ENCODE measurements at regions not wholly inside any gene's neighbourhood (a gene's known extent, or its start where the extent isn't known, plus 50 kb on each side); places are given as distances from the start of the nearest gene placed in this dataset.

DNA sequence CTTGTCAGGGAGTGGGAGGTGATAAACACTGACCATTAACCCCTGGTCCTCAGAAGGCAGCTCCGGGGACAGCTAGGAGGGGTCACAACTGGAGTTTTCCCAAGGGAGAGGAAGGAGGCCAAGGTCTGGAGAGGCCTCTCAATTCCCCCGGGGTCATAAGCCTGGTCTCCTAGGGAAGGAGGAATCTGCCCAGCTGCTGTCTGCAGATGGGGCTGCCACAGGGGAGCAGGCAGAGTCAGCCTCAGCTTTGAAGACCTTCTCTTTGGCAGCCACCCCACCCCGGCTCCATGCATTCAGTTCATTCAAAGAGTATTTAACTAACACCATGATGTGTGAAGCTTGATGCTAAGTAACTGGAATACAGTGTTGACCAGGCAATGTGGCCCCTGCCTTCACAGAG is 74.6 kb upstream of the HSPA9 start:
- TF ChIP-seq, protein P1, sequence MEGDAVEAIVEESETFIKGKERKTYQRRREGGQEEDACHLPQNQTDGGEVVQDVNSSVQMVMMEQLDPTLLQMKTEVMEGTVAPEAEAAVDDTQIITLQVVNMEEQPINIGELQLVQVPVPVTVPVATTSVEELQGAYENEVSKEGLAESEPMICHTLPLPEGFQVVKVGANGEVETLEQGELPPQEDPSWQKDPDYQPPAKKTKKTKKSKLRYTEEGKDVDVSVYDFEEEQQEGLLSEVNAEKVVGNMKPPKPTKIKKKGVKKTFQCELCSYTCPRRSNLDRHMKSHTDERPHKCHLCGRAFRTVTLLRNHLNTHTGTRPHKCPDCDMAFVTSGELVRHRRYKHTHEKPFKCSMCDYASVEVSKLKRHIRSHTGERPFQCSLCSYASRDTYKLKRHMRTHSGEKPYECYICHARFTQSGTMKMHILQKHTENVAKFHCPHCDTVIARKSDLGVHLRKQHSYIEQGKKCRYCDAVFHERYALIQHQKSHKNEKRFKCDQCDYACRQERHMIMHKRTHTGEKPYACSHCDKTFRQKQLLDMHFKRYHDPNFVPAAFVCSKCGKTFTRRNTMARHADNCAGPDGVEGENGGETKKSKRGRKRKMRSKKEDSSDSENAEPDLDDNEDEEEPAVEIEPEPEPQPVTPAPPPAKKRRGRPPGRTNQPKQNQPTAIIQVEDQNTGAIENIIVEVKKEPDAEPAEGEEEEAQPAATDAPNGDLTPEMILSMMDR (IDR thresholded peaks at IDR 0.05): no peak
- H3K4me1 ChIP-seq (ENCODE audit: low read depth): peaks cover 2% of the 10 kb centered on the region
- DNase-seq (no peak), ATAC-seq (no peak)
- no peaks in the 10 kb centered on the region for H3K36me3 ChIP-seq (ENCODE audit: low read depth)
- intact Hi-C loops (cut with DNase I, micrococcal nuclease): no loop called here
- H3K9me3 ChIP-seq: no peaks in the 10 kb centered on the region
- no peak overlapping the region for H3K4me3 ChIP-seq

DNA sequence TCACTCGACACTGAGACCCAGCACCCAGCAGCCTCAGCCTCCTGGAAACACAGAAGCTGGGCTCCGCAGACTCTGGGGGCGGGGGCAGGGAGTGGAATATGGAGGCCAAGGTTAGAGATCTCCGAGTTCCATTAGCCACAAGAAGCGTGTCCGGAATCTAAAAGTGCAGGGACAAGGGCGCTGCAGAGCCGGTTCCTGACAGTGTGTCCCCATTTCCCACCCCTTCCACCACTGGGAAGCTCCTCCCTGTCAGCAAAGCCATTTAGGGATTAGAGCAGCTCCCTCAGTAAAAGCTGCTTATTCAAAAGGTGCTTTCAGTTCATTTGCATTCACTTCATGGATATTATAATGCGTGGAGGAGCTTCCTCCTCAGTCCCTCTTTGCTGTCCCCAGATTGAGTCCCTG is 74.1 kb upstream of the HSPA9 start:
- no peak for DNase-seq
- Histone ChIP-seq H3K4me1 (ENCODE audit: low read depth) (peaks cover 2% of the 10 kb centered on the region), H3K4me3 (no peak overlapping the region), H3K9me3 (no peaks in the 10 kb centered on the region), H3K36me3 (ENCODE audit: low read depth) (no peaks in the 10 kb centered on the region)
- no peak for ATAC-seq
- intact Hi-C loops (cut with DNase I, micrococcal nuclease): no loop called here
- TF ChIP-seq, protein P1 (IDR thresholded peaks at IDR 0.05): no peak

- ATAC-seq (no peak), DNase-seq (no peak)
- intact Hi-C loops (cut with DNase I, micrococcal nuclease): no loop called here
- Histone ChIP-seq H3K9me3 (no peaks in the 10 kb centered on the region), H3K36me3 (ENCODE audit: low read depth) (no peaks in the 10 kb centered on the region), H3K4me3 (no peak overlapping the region), H3K4me1 (ENCODE audit: low read depth) (no peaks in the 10 kb centered on the region)
- TF ChIP-seq, protein P1 (IDR thresholded peaks at IDR 0.05): no peak
These were observed 73.6 kb upstream of the HSPA9 start for GRCh38 chr5:138648841-138649240.

- TF ChIP-seq, protein P1 (IDR thresholded peaks at IDR 0.05): no peak
- ATAC-seq: no peak
These were observed 72.7 kb upstream of the HSPA9 start for GRCh38 chr5:138647794-138648410.

DNA sequence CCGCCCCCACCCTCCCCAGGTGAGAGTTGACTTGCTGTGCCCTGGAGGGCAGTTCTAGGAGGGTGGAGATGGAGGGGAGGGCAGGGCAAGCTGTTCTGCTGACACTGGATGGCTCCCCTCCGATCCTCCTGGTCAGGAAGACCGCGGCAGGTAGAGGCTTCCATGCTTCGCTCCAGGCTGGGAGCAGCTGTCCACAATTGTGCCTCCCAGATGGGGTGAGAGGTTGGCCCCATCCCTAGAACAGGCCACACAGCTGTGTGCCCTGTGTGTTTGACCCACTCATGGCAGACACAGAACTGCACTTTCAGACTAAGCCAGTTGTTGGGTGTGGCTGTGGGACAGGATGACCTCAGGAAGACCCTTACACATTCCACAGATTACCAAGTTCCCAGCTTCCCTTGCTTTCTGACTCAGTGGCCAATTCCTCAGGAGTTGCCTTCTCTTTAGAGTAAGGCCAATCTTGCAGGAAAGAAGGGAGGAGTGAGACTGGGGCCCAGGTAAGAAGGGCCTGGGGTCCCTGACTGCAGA is 72.1 kb upstream of the HSPA9 start:
- ATAC-seq (no peak), DNase-seq (no peak)
- no peaks in the 10 kb centered on the region for H3K4me1 ChIP-seq (ENCODE audit: low read depth)
- no peaks in the 10 kb centered on the region for H3K36me3 ChIP-seq (ENCODE audit: low read depth)
- TF ChIP-seq, protein P1 (IDR thresholded peaks at IDR 0.05): no peak
- intact Hi-C loops (cut with DNase I, micrococcal nuclease): no loop called here
- no peaks in the 10 kb centered on the region for H3K9me3 ChIP-seq
- no peak overlapping the region for H3K4me3 ChIP-seq

More at GRCh38 chr5:138647794-138648410, 72.7 kb upstream of the HSPA9 start:
- Histone ChIP-seq H3K4me1 (ENCODE audit: low read depth) (no peaks in the 10 kb centered on the region), H3K4me3 (no peak overlapping the region), H3K9me3 (no peaks in the 10 kb centered on the region), H3K36me3 (ENCODE audit: low read depth) (no peaks in the 10 kb centered on the region)
- no peak for DNase-seq
- intact Hi-C loops (cut with DNase I, micrococcal nuclease): no loop called here

Data from mucosa of descending colon (tissue), 3 donors.